ENCODE measurements at regions not wholly inside any gene's neighbourhood (a gene's known extent, or its start where the extent isn't known, plus 50 kb on each side); places are given as distances from the start of the nearest gene placed in this dataset.

DNA sequence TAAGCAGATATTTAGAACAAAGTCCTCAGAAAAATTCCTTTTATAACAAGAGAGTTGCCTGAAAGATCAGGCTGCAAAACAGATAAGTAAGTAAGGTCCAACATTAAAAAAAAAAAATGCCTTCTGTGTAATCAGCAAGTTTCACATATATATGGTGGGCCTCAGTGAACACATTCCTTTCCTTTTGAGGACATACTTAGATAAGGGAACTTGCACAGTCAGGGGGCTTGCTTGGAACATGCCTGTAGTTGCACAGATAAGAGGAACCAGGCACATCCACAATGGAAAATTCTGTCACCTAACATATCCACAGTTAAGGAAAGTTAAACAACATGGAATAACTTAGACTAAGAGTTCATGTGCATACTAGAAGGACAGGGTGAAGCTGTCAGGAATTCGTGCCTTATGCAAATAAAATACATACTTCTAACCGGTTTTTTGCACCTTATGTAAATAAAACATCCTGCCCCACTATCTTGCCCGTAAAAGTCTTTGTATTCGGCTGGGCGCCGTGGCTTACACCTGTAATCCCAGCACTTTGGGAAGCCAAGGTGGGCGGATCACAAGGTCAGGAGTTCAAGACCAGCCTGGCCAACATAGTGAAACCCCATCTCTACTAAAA lies 257.3 kb downstream of the ZNF33B start (continued):
- TF ChIP-seq BACH1 (tag; IDR thresholded peaks at IDR 0.05) (no peak), KHSRP (IDR thresholded peaks at IDR 0.05) (no peak)

DNA sequence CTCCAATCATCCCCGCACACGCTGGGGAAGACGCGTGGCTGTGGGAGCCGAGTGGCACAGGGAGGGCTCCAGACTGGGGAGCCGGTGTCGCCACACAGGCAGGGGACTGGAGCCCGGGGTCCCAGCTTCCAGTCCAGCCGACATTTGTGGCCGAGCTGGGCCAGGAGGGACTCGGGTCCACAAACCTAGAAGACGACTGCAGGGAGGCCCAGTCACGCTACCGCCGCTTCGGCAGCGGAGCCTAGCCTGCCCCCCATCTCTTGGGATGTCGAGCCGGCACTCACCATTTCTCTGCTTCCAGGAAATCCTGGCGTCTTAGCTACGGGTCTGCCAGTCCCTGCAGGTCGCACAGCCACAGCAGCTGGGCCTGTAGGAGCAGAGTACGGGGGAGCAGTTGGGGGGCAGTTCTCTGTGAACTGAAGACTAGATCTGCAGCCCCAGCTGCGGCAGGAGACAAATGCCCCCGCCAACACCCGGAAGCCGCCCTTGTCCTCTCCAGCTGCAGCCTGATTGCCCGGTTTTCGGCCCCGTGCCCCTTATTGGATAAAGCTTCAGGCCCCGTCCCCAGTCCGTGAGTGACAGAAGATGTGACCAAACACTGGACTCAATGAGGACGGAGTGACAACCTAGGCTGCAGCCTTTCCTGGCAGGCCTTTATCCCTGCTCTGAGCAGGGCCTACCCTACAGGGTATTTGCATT lies 270.7 kb downstream of the ZNF33B start:
- peak overlapping the region; percentile 69 to 98 for H3K9ac ChIP-seq (ENCODE audit: insufficient read depth in 1 of 2, low read depth in 2 of 2, low read length in 2 of 2)
- intact Hi-C loops (cut with micrococcal nuclease) (loop anchor here (5.0 to 10.0 kb wide), 2 partner anchors 185 to 267 kb away; partner anchors contain the start of gene ZNF33B), in situ Hi-C loops (cut with MboI) (no loop called here)
- peaks cover 31% of the 10 kb centered on the region for H3K36me3 ChIP-seq (ENCODE audit: control insufficient read depth, insufficient read depth, low read length)
- H3K79me2 ChIP-seq (ENCODE audit: control insufficient read depth, insufficient read depth, low read length): peaks cover 51% of the 10 kb centered on the region
- DNase-seq (ENCODE audit: extremely low read depth in 1 of 4, low spot score in 3 of 4): peak; percentile 92 to 97 (median 95)
- peak overlapping the region; percentile 79 for H3K27ac ChIP-seq (ENCODE audit: extremely low read depth, low read depth, low read length)
- peak overlapping the region; percentile 80 for H3K4me2 ChIP-seq (ENCODE audit: insufficient read depth, low read length)
- H3K9me3 ChIP-seq (replicated peaks; ENCODE audit: control insufficient read depth, insufficient read depth, low read depth, low read length): peaks cover 6% of the 10 kb centered on the region
- peak overlapping the region; percentile 64 for H3K4me3 ChIP-seq
- no peaks in the 10 kb centered on the region for H4K20me1 ChIP-seq (replicated peaks; ENCODE audit: control insufficient read depth, insufficient read depth, low read length)
- no peaks in the 10 kb centered on the region for H3K27me3 ChIP-seq (ENCODE audit: control insufficient read depth in 2 of 2, insufficient read depth in 2 of 2, low read length in 2 of 2)
- peak; percentile 99 for ATAC-seq
- H3K4me1 ChIP-seq (replicated peaks in 1 of 2; ENCODE audit: control insufficient read depth in 2 of 2, insufficient read depth in 2 of 2, low read length in 2 of 2): peaks cover 0 to 5% of the 10 kb centered on the region in 2 experiments; a peak in 2 of 5 replicates
- FAIRE-seq: peak; percentile 94
- H2AFZ ChIP-seq (ENCODE audit: low read depth, low read length): peak overlapping the region; percentile 64
- TSS peak; percentile 37 for BruUV-seq (replicated peaks)
- WGBS (ENCODE audit: insufficient coverage, low coverage, missing lambda C conversion rate): 1% methylated on average over 31 of the region's 33 CpGs
- CTCF ChIA-PET (ENCODE audit: low intra/inter-chr PET ratio): no interaction called here
- H3K9me1 ChIP-seq (ENCODE audit: control insufficient read depth, insufficient read depth, low read length): no peaks in the 10 kb centered on the region
- POLR2A ChIA-PET: interaction anchor here (0.6 to 1.4 kb wide), 2 partner anchors 9 to 1003 kb away, joined by 3 to 7 read pairs; no protein-coding TSS in a partner anchor
- TF ChIP-seq RBM25 (IDR thresholded peaks at IDR 0.05; ENCODE audit: low read depth, low read length, severe bottlenecking) (peak; percentile 93), NFE2L1 (tag; IDR thresholded peaks at IDR 0.05; ENCODE audit: borderline replicate concordance, low read depth) (no peak), FOXK2 (conservative IDR thresholded peaks at IDR 0.05 in 1 of 2, IDR thresholded peaks at IDR 0.05 in 1 of 2; ENCODE audit: low read depth in 2 of 2) (peak; percentile 11 to 32; a peak in 1 of 4 replicates), L3MBTL2 (IDR thresholded peaks at IDR 0.05) (peak; percentile 9; the same call in 1 of the 2 replicates), KDM5B (IDR thresholded peaks at IDR 0.05; ENCODE audit: insufficient replicate concordance, low read depth, low read length) (peak; percentile 69), HDAC1 (IDR thresholded peaks at IDR 0.05) (peak in 1 of 2 experiments; percentile 66; a peak in 2 of 4 replicates), NFRKB (IDR thresholded peaks at IDR 0.05; ENCODE audit: low read depth) (no peak), CBX5 (IDR thresholded peaks at IDR 0.05; ENCODE audit: borderline replicate concordance, low read depth) (no peak)
- TF ChIP-seq, protein P1, sequence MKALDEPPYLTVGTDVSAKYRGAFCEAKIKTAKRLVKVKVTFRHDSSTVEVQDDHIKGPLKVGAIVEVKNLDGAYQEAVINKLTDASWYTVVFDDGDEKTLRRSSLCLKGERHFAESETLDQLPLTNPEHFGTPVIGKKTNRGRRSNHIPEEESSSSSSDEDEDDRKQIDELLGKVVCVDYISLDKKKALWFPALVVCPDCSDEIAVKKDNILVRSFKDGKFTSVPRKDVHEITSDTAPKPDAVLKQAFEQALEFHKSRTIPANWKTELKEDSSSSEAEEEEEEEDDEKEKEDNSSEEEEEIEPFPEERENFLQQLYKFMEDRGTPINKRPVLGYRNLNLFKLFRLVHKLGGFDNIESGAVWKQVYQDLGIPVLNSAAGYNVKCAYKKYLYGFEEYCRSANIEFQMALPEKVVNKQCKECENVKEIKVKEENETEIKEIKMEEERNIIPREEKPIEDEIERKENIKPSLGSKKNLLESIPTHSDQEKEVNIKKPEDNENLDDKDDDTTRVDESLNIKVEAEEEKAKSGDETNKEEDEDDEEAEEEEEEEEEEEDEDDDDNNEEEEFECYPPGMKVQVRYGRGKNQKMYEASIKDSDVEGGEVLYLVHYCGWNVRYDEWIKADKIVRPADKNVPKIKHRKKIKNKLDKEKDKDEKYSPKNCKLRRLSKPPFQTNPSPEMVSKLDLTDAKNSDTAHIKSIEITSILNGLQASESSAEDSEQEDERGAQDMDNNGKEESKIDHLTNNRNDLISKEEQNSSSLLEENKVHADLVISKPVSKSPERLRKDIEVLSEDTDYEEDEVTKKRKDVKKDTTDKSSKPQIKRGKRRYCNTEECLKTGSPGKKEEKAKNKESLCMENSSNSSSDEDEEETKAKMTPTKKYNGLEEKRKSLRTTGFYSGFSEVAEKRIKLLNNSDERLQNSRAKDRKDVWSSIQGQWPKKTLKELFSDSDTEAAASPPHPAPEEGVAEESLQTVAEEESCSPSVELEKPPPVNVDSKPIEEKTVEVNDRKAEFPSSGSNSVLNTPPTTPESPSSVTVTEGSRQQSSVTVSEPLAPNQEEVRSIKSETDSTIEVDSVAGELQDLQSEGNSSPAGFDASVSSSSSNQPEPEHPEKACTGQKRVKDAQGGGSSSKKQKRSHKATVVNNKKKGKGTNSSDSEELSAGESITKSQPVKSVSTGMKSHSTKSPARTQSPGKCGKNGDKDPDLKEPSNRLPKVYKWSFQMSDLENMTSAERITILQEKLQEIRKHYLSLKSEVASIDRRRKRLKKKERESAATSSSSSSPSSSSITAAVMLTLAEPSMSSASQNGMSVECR (CRISPR knock-in tag; IDR thresholded peaks at IDR 0.05): peak; percentile 69; the same call in 1 of the 2 replicates
- TF ChIP-seq, protein P2, sequence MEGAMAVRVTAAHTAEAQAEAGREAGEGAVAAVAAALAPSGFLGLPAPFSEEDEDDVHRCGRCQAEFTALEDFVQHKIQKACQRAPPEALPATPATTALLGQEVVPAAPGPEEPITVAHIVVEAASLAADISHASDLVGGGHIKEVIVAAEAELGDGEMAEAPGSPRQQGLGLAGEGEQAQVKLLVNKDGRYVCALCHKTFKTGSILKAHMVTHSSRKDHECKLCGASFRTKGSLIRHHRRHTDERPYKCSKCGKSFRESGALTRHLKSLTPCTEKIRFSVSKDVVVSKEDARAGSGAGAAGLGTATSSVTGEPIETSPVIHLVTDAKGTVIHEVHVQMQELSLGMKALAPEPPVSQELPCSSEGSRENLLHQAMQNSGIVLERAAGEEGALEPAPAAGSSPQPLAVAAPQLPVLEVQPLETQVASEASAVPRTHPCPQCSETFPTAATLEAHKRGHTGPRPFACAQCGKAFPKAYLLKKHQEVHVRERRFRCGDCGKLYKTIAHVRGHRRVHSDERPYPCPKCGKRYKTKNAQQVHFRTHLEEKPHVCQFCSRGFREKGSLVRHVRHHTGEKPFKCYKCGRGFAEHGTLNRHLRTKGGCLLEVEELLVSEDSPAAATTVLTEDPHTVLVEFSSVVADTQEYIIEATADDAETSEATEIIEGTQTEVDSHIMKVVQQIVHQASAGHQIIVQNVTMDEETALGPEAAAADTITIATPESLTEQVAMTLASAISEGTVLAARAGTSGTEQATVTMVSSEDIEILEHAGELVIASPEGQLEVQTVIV (CRISPR knock-in tag; IDR thresholded peaks at IDR 0.05; ENCODE audit: borderline replicate concordance): no peak

Data from K562 (cell line).